Left lobe of liver (tissue), 2 donors: ENCODE measurements at regions not wholly inside any gene's neighbourhood (a gene's known extent, or its start where the extent isn't known, plus 50 kb on each side); places are given as distances from the start of the nearest gene placed in this dataset.
"Not testable (repeated sequence)": the region's sequence is repeated elsewhere in the genome, so short reads cannot be mapped to it uniquely, and the experiment has no call there.

Experiments
- ATAC-seq: fragments of 200-7000 bp; cut with Tn5 transposase; one replicate; pipeline ENCODE4 v1.9.1; 2020; ENCODE audit warnings: mild to moderate bottlenecking, moderate library complexity
- DNase-seq: peaks from one replicate; pipeline ENCODE4 v3.0.0-alpha.2; 2020; ENCODE audit warnings: low spot score
- donor health status: DM: no; HTN: no; CAD: no; lungs with moderate emphysema.
- donor health status: DM: no; HTN: yes; CAD: no.

DNA sequence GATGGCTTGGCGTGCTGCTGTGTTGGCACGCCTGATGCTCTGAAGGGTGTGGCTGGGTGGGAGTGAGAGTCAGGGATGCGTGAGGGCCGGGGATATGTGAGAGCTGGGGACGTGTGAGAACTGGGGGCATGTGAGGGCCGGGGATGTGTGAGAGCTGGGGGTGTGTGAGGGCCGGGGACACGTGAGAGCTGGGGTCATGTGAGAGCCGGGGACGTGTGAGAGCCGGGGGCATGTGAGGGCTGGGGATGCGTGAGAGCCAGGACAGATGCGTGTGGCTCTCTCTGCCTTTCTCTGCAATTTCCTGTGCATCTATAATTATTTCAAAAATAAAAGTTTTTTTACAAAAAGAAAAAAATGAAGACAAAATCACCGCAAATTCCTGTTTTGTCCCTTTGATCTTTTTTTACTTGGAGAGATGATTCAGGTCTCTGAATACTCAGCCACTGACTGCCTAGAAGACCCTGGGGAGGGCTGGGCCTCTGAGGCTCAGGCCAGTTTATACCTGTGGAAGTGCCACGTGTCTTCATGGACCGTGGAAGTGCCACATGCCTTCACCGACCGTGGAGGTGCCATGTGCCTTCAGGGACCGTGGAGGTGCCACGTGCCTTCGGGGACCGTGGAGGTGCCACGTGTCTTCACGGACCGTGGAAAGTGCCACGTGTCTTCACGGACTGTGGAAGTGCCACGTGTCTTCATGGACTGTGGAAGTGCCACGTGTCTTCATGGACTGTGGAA lies 170.4 kb downstream of the LAT start:
- DNase-seq, ATAC-seq: not testable (repeated sequence)

- no peak for ATAC-seq
- no peak for DNase-seq
These were observed 169.8 kb downstream of the LAT start for GRCh38 chr16:29154676-29155121.

- ATAC-seq (no peak), DNase-seq (no peak)
These were observed 169.2 kb downstream of the LAT start for GRCh38 chr16:29154088-29154487.

- not testable (repeated sequence) for DNase-seq, ATAC-seq
These were observed 168.5 kb downstream of the LAT start for GRCh38 chr16:29153307-29153706.

- not testable (repeated sequence) for DNase-seq, ATAC-seq
These were observed 167.7 kb downstream of the LAT start for GRCh38 chr16:29152544-29153031.

DNA sequence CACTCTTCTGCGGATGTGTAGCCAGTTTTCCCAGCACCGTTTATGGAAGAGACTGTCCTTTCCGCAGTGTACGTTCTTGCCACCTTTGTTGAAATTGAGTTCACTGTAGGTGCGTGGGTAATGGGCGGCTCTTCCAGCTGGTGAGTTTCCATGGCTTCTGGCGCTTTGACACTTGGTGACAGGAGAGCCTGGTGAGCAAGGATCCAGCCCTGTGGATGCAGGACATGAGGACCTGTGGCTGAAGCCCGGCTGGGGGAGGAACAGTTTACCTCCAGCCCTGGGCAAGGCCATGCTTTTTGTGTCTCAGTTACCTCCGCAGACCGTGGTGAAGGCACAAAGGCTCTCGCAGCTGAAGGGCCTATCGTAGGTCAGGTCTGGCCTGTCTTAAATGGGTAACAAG lies 166.5 kb downstream of the LAT start:
- ATAC-seq: no peak
- DNase-seq: no peak

GRCh38 chr16:29149912-29150311 lies 165.1 kb downstream of the LAT start:
- peak; percentile 96 for DNase-seq
- ATAC-seq: peak; percentile 58

DNA sequence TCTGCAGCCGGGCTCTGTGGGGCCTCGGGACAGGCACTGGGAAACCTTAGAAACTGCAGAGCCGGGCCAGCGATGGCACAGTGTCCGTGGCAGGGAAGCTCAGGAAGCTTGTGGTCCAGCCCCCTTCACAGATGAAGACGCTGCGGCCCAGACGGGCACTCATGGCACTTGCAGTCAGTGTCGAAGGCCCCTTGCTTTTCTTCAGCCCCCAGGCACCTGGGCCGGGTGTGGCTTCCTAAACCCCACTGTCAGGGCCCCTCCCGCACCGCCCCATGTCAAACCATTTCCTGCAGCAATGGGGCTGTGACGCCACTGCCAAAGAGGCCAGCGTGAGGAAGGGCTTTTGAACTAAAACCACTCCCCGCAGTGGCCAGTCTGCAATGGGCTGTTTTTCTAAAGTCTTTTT lies 164.0 kb downstream of the LAT start:
- DNase-seq: no peak
- ATAC-seq: no peak

GRCh38 chr16:29148131-29148691 lies 163.4 kb downstream of the LAT start:
- no peak for DNase-seq

GRCh38 chr16:29147710-29148109 lies 162.9 kb downstream of the LAT start:
- ATAC-seq: peak; percentile 60
- DNase-seq: peak; percentile 88

More at GRCh38 chr16:29148131-29148691, 163.4 kb downstream of the LAT start:
- ATAC-seq: peak; percentile 45

DNA sequence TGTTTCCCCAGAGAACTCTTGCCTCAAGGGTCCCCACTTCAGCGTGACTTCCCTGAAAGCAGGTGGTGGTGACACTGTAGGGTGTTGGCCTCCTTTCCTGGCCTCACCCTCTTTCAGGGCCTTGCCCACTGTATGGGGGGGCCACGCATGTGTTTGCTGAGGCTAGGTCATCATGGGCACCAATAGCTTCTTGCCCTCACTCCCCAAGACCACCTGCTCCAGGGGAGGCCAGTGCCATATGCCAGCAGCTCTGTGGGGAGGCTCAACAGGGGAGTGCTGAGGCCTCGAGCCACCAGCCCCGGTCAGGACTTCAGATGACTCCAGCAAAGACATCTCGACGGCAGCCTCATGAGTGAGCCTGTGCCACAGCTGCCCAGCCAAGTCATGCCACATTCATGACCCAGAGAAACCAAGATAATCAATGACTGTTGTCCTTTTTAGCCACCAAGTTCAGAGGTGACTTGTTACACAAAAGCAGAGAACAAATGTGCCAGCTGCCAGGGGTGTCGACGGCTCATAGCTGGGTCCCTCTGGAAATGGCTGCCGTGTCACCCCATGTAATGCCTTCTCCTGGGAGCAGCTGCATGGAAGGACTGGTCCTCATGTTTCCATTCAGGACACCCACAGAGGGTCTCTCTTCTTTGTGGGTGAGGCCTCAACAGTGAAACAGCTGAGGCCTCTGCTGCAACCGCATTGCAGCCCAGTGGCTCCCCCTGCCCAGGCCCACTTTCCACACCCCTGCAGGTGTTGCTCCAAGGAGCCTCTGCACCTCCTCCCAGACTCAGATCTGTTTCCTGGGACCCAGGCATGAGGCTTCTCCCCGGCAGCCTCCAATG lies 162.2 kb downstream of the LAT start:
- peak; percentile 76 for DNase-seq

DNA sequence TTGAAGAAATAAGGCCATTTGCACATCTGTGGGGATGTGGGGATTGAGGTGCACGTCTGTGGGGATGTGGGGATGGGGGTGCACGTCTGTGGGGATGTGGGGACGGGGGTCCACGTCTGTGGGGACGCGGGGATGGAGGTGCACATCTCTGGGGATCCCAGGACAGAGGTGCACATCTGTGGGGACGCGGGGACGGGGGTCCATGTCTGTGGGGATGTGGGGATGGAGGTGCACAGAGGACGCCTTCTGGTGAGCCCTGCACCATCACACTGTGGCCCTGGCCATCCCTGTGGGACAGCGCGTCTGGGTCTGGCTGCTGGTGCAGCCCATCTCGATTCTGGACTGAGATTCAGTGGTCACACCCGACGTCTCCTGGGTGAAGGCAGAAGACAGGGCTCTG lies 161.4 kb downstream of the LAT start:
- no peak for ATAC-seq
- no peak for DNase-seq

More for the DNA sequence above, 162.2 kb downstream of the LAT start:
- ATAC-seq: peak; percentile 44

GRCh38 chr16:29145486-29146225 lies 160.8 kb downstream of the LAT start:
- not testable (repeated sequence) for DNase-seq, ATAC-seq

DNA sequence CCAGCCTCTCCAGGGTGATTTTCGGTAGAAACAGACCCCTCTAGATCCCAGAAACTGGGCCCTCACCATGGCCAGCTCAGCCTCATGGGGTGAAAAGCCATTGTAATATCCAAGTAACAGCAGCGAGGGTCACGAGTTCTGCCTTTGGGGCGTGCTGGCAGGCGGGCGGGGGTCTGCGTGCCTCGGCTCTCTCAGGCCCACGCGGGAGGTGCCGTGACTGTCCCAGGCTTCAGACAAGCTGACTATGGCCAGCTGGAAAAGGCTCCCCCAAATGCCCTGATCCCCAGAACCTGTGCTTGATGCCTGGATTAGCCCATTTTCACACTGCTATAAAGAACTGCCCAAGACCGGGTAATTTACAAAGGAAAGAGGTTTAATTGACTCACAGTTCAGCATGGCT lies 160.2 kb downstream of the LAT start:
- DNase-seq: not testable (repeated sequence)

DNA sequence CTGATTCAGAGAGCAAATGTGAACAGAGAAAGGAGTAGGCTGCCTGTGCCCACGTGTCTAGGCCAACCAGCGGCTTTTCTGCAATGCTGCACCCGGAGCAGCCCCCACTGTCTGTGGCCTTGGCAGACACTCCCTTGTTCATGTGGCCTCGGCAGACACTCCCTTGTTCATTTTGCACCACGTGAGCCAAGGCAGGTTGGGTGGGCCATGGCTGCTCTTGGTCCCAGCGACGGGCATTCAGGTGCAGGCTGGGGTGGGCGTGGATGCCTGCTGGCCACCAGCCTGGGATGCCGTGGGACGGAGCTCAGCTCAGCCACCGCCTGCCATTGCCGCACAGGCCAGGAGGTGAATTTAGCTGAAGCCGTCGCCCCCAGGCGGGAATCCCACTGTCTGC lies 159.8 kb downstream of the LAT start:
- not testable (repeated sequence) for ATAC-seq, DNase-seq

More for the DNA sequence above, 160.2 kb downstream of the LAT start:
- not testable (repeated sequence) for ATAC-seq

DNA sequence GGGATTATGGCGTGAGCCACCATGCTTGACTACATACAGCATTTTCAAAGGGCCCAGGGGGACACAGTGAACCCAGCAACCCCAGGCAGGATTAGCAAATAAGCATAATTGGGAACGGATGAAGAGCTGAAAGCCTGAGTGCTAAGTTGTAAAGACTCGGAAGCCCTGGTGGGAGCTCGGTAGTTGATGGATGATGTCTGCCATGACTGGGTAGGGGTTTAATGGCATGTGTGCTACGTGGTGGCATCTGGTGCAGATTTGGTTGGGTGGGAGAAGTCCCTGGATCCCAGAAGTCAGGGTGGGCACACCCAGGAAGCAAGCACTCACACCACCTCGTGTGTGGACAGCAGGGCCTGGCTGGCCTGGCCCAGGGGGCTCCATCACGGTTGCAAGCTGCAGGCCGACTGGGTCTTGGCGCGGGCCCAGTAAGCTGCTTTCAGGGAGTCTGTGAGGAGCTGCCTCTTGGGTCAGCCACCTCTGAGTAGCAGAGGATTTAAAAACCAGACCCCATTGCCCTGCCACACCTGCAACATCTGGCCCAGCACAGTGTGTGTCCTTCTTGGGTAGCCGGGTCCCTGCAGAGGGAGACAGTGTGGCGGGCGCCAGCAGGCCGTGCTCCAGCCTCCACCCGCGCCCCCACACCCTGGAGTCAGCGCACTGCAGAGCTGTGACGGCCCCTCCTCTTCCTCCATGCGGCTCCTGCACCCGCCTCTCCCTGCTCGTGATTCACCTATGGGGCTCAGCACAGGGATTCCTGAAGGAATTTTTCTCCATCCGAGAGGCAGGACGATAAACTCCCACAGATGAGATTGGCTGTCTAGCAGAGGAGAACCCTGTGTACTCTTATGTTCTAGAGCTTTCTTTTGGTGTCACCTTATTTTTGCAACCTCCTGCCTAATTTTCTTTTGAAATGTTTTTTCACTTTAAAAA lies 159.2 kb downstream of the LAT start:
- not testable (repeated sequence) for DNase-seq, ATAC-seq

DNA sequence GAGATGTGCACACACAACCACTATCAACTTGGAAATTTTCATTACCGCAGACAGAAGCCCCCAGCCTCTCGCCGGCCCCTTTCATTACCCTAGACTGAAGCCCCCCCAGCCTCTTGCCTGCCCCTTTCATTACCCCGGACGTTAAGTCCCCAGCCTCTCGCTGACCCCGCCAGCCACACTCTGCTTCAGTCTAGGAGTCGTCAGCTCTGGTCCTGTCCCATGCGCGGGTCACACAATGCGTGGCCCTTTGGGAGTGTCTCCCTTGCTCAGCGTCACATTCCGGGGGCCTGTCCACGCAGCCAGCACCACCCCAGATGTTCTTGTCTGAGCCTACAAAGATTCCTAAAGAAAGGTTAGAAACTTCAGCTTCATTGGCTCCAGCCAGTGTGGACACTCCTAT lies 157.7 kb downstream of the LAT start:
- not testable (repeated sequence) for ATAC-seq, DNase-seq

- ATAC-seq: no peak
- no peak for DNase-seq
These were observed 156.9 kb downstream of the LAT start for GRCh38 chr16:29141586-29142324.

GRCh38 chr16:29141121-29141520 lies 156.3 kb downstream of the LAT start:
- not testable (repeated sequence) for ATAC-seq, DNase-seq
